Keratinocyte (primary cell): ENCODE measurements at regions not wholly inside any gene's neighbourhood (a gene's known extent, or its start where the extent isn't known, plus 50 kb on each side); places are given as distances from the start of the nearest gene placed in this dataset.

Source experiments
- DNase-seq: peaks from one replicate; pipeline ENCODE4 v3.0.0-alpha.2; 2011; ENCODE audit warnings: low read depth, missing footprints, low spot score
- FAIRE-seq: peaks from 2 replicates; lab custom pipeline; 2011; peaks lifted over from hg19 to GRCh38; lab: Jason Lieb, UNC
- H2AFZ ChIP-seq: 2 replicates; pipeline ENCODE4 v1.6.0; 2012; ENCODE audit warnings: low read length, control low read depth, inconsistent platforms; ENCODE audit not compliant: control insufficient read depth
- H3K27ac ChIP-seq: 2 replicates; pipeline ENCODE4 v1.5.1; 2011; ENCODE audit warnings: low read length; ENCODE audit not compliant: control insufficient read depth, insufficient read depth
- H3K27me3 ChIP-seq: 3 replicates; pipeline ENCODE4 v1.6.0; 2011; ENCODE audit warnings: low read length; ENCODE audit not compliant: control insufficient read depth, insufficient read depth; ENCODE audit errors: extremely low read depth
- H3K36me3 ChIP-seq, 2 experiments: 2 replicates in 1 of 2; 3 replicates in 1 of 2; pipeline ENCODE4 v1.5.1; 2011; ENCODE audit warnings: low read length in 2 of 2, mild to moderate bottlenecking in 1 of 2; ENCODE audit not compliant: control insufficient read depth in 2 of 2, insufficient read depth in 2 of 2; ENCODE audit errors: extremely low read depth in 1 of 2
- H3K4me1 ChIP-seq: 3 replicates; pipeline ENCODE4 v1.5.1; 2011; ENCODE audit warnings: low read length; ENCODE audit not compliant: control insufficient read depth, insufficient read depth; ENCODE audit errors: extremely low read depth
- H3K4me2 ChIP-seq: 3 replicates; pipeline ENCODE4 v1.6.0; 2011; ENCODE audit warnings: low read depth, low read length; ENCODE audit not compliant: control insufficient read depth, insufficient read depth; ENCODE audit errors: extremely low read depth
- H3K4me3 ChIP-seq, 3 experiments: fragments of 200-600 bp in 1 of 3; sonication (generic) in 1 of 3; 2 replicates in 2 of 3; 3 replicates in 1 of 3; pipeline ENCODE4 v1.5.1; 2011 to 2016; ENCODE audit warnings: low read length in 3 of 3, mild to moderate bottlenecking in 3 of 3, control low read depth in 2 of 3, inconsistent platforms in 1 of 3, low read depth in 1 of 3, mixed read lengths in 1 of 3, mixed run types in 1 of 3, moderate library complexity in 1 of 3; ENCODE audit not compliant: control insufficient read depth in 2 of 3, insufficient read depth in 2 of 3; ENCODE audit errors: extremely low read depth in 1 of 3
- H3K79me2 ChIP-seq: 2 replicates; pipeline ENCODE4 v1.6.0; 2012; ENCODE audit warnings: low read length; ENCODE audit not compliant: control insufficient read depth, insufficient read depth
- H3K9ac ChIP-seq: 3 replicates; pipeline ENCODE4 v1.6.0; 2011; ENCODE audit warnings: low read length; ENCODE audit not compliant: control insufficient read depth, insufficient read depth; ENCODE audit errors: extremely low read depth
- H3K9me1 ChIP-seq: 3 replicates; pipeline ENCODE4 v1.6.0; 2011; ENCODE audit warnings: low read length; ENCODE audit not compliant: control insufficient read depth, insufficient read depth; ENCODE audit errors: extremely low read depth
- H3K9me3 ChIP-seq: 2 replicates; pipeline ENCODE4 v1.5.1; 2012; ENCODE audit warnings: low read depth, low read length; ENCODE audit not compliant: control insufficient read depth
- H4K20me1 ChIP-seq: 3 replicates; pipeline ENCODE4 v1.6.0; 2011; ENCODE audit warnings: low read length; ENCODE audit not compliant: control insufficient read depth, insufficient read depth; ENCODE audit errors: extremely low read depth
- EZH2 ChIP-seq: IDR thresholded peaks from one replicate; pipeline ENCODE4 v1.6.1; 2012; ENCODE audit warnings: inconsistent platforms, mild to moderate bottlenecking, low read length, moderate library complexity
- dilution Hi-C: fragments of 300-500 bp; cut with MboI; formaldehyde crosslinking; loops from one replicate; pipeline ENCODE4 v1.7.0; 2020; ENCODE audit warnings: low sequenced_read_pairs; ENCODE audit not compliant: extremely low pct_ligation_motif_present
- TF ChIP-seq, protein P1 (sequence below), 3 experiments: IDR thresholded peaks in 1 of 3; conservative IDR thresholded peaks in 1 of 3; optimal IDR thresholded peaks in 1 of 3; 2 replicates in 2 of 3; 3 replicates in 1 of 3; pipeline versions ENCODE3 to v1.5.1; 2011; ENCODE audit warnings: low read length in 3 of 3, mild to moderate bottlenecking in 3 of 3, moderate library complexity in 2 of 3, control low read depth in 1 of 3, inconsistent platforms in 1 of 3; ENCODE audit not compliant: insufficient read depth in 2 of 3; ENCODE audit errors: extremely low read depth in 1 of 3

GRCh38 chr7:25289518-25289917 lies 61.2 kb upstream of the NPVF start:
- FAIRE-seq (no peak), DNase-seq (no peak)
- Histone ChIP-seq H3K4me2 (no peak overlapping the region), H3K36me3 (no peaks in the 10 kb centered on the region), H4K20me1 (no peaks in the 10 kb centered on the region), H3K9me3 (no peaks in the 10 kb centered on the region), H3K27me3 (no peaks in the 10 kb centered on the region), H3K9ac (no peak overlapping the region), H3K4me1 (no peaks in the 10 kb centered on the region), H3K9me1 (no peaks in the 10 kb centered on the region), H2AFZ (no peak overlapping the region), H3K4me3 (no peak overlapping the region), H3K79me2 (no peaks in the 10 kb centered on the region), H3K27ac (no peak overlapping the region)
- TF ChIP-seq, protein P1, sequence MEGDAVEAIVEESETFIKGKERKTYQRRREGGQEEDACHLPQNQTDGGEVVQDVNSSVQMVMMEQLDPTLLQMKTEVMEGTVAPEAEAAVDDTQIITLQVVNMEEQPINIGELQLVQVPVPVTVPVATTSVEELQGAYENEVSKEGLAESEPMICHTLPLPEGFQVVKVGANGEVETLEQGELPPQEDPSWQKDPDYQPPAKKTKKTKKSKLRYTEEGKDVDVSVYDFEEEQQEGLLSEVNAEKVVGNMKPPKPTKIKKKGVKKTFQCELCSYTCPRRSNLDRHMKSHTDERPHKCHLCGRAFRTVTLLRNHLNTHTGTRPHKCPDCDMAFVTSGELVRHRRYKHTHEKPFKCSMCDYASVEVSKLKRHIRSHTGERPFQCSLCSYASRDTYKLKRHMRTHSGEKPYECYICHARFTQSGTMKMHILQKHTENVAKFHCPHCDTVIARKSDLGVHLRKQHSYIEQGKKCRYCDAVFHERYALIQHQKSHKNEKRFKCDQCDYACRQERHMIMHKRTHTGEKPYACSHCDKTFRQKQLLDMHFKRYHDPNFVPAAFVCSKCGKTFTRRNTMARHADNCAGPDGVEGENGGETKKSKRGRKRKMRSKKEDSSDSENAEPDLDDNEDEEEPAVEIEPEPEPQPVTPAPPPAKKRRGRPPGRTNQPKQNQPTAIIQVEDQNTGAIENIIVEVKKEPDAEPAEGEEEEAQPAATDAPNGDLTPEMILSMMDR (optimal IDR thresholded peaks at IDR 0.05 in 1 of 3, IDR thresholded peaks at IDR 0.05 in 1 of 3, conservative IDR thresholded peaks at IDR 0.05 in 1 of 3; ENCODE audit: extremely low read depth in 1 of 3, insufficient read depth in 2 of 3, low read length in 3 of 3): no peak
- TF ChIP-seq EZH2: no peak
- dilution Hi-C loops: no loop called here

GRCh38 chr7:25294624-25295023 lies 66.3 kb upstream of the NPVF start:
- H3K9me3 ChIP-seq: no peaks in the 10 kb centered on the region
- DNase-seq (no peak), FAIRE-seq (no peak)
- H3K4me1 ChIP-seq: no peaks in the 10 kb centered on the region
- dilution Hi-C loops: no loop called here
- H3K36me3 ChIP-seq: no peaks in the 10 kb centered on the region
- H4K20me1 ChIP-seq: no peaks in the 10 kb centered on the region
- H3K4me2 ChIP-seq: no peak overlapping the region
- no peaks in the 10 kb centered on the region for H3K9me1 ChIP-seq
- H3K27me3 ChIP-seq: no peaks in the 10 kb centered on the region
- H3K9ac ChIP-seq: no peak overlapping the region
- TF ChIP-seq, protein P1 (optimal IDR thresholded peaks at IDR 0.05 in 1 of 3, IDR thresholded peaks at IDR 0.05 in 1 of 3, conservative IDR thresholded peaks at IDR 0.05 in 1 of 3; ENCODE audit: extremely low read depth in 1 of 3, insufficient read depth in 2 of 3, low read length in 3 of 3): no peak
- TF ChIP-seq EZH2: no peak
- H3K79me2 ChIP-seq: no peaks in the 10 kb centered on the region
- no peak overlapping the region for H3K27ac ChIP-seq
- H3K4me3 ChIP-seq: no peak overlapping the region
- no peak overlapping the region for H2AFZ ChIP-seq
